Suprapubic skin (tissue), 4 donors: ENCODE measurements at regions not wholly inside any gene's neighbourhood (a gene's known extent, or its start where the extent isn't known, plus 50 kb on each side); places are given as distances from the start of the nearest gene placed in this dataset.

Experiments used
- DNase-seq, 2 donors: peaks; one replicate each; pipeline ENCODE4 v3.0.0-alpha.2; 2019; ENCODE audit warnings: low spot score in 2 of 2
- H3K27ac ChIP-seq: fragments of 200-600 bp; sonication (generic); one replicate; pipeline ENCODE4 v1.5.1; 2019
- H3K27me3 ChIP-seq: fragments of 200-600 bp; sonication (generic); one replicate; pipeline ENCODE4 v1.5.1; 2019
- H3K36me3 ChIP-seq: fragments of 200-600 bp; sonication (generic); one replicate; pipeline ENCODE4 v1.5.1; 2019
- H3K4me1 ChIP-seq: fragments of 200-600 bp; sonication (generic); one replicate; pipeline ENCODE4 v1.5.1; 2019
- H3K4me3 ChIP-seq: fragments of 200-600 bp; sonication (generic); one replicate; pipeline ENCODE4 v1.5.1; 2019; ENCODE audit warnings: mild to moderate bottlenecking
- H3K9me3 ChIP-seq: fragments of 200-600 bp; sonication (generic); one replicate; pipeline ENCODE4 v1.5.1; 2019
- EP300 ChIP-seq: sonication (generic); formaldehyde crosslinking; IDR thresholded peaks from one replicate; pipeline ENCODE4 v1.6.1; 2017; ENCODE audit warnings: antibody characterized with exemption
- POLR2A ChIP-seq, 2 donors: fragments of 450-650 bp; IDR thresholded peaks; one replicate each; pipeline ENCODE4 v1.6.1; 2017; ENCODE audit warnings: antibody characterized with exemption in 2 of 2, mild to moderate bottlenecking in 2 of 2, moderate library complexity in 2 of 2
- POLR2AphosphoS5 ChIP-seq, 3 donors: sonication (generic); formaldehyde crosslinking; IDR thresholded peaks; one replicate each; pipeline ENCODE4 v1.6.1; 2017; ENCODE audit warnings: antibody characterized with exemption in 3 of 3
- WGBS: methylation state at CpG from one replicate; pipeline ENCODE4 v1.1.5; 2018; 5-methylcytosine and 5-hydroxymethylcytosine counted together
- TF ChIP-seq, protein P1 (sequence below), 2 donors: fragments of 200-600 bp in 1 of 2; fragments of 450-650 bp in 1 of 2; sonication (generic) in 1 of 2; IDR thresholded peaks; one replicate each; pipeline ENCODE4 v1.5.1; 2016 to 2019; ENCODE audit warnings: antibody characterized with exemption in 2 of 2, mild to moderate bottlenecking in 1 of 2, moderate library complexity in 1 of 2

GRCh38 chr5:68662804-68663307, 431.0 kb upstream of the SLC30A5 start:
- TF ChIP-seq, protein P1, sequence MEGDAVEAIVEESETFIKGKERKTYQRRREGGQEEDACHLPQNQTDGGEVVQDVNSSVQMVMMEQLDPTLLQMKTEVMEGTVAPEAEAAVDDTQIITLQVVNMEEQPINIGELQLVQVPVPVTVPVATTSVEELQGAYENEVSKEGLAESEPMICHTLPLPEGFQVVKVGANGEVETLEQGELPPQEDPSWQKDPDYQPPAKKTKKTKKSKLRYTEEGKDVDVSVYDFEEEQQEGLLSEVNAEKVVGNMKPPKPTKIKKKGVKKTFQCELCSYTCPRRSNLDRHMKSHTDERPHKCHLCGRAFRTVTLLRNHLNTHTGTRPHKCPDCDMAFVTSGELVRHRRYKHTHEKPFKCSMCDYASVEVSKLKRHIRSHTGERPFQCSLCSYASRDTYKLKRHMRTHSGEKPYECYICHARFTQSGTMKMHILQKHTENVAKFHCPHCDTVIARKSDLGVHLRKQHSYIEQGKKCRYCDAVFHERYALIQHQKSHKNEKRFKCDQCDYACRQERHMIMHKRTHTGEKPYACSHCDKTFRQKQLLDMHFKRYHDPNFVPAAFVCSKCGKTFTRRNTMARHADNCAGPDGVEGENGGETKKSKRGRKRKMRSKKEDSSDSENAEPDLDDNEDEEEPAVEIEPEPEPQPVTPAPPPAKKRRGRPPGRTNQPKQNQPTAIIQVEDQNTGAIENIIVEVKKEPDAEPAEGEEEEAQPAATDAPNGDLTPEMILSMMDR (IDR thresholded peaks at IDR 0.05): no peak
- TF ChIP-seq EP300 (no peak), POLR2A (IDR thresholded peaks at IDR 0.05) (no peak), POLR2AphosphoS5 (IDR thresholded peaks at IDR 0.05) (no peak)
- Histone ChIP-seq H3K27me3 (no peaks in the 10 kb centered on the region), H3K36me3 (no peaks in the 10 kb centered on the region), H3K4me3 (no peak overlapping the region), H3K4me1 (peaks cover 2% of the 10 kb centered on the region), H3K27ac (no peak overlapping the region), H3K9me3 (no peaks in the 10 kb centered on the region)
- no peak for DNase-seq

DNA sequence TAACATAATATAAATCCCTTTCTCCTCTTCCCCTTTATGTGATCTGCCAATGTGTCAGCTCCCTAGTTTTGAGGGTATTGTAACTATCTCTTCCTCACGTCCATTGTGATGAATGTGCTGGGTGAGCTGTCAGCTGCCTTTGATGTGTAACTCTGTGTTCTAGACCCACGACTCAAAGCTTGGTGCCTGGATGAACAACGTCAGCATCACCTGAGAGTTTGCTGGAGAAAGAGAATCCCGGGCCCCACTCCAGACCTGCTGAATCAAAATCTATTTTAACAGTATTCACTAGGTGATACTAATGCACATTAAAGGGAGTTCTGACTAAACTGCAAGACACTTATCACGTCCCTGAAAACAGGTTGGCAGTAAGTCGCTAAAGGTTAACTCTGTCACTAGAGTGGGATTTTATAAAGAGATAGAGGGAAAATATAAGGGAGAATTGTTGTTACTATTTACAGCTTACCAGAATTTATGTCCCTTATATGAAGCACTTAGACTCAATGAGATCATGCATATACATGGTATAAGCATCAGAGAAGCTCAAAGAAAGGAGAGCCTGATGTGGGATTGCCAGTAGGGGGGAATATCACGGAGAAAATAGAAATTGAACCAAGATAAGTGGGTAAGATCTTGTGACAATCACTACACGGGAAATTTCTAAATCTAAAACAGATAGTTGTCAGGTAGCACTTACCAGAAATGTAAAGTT, 423.8 kb upstream of the SLC30A5 start:
- DNase-seq: no peak
- no peaks in the 10 kb centered on the region for H3K27me3 ChIP-seq
- H3K4me1 ChIP-seq: peaks cover 16% of the 10 kb centered on the region
- TF ChIP-seq POLR2AphosphoS5 (IDR thresholded peaks at IDR 0.05): no peak
- no peak for TF ChIP-seq POLR2A (IDR thresholded peaks at IDR 0.05)
- TF ChIP-seq, protein P1 (IDR thresholded peaks at IDR 0.05): no peak
- no peak for TF ChIP-seq EP300
- no peak overlapping the region for H3K27ac ChIP-seq
- no peaks in the 10 kb centered on the region for H3K36me3 ChIP-seq
- no peak overlapping the region for H3K4me3 ChIP-seq
- no peaks in the 10 kb centered on the region for H3K9me3 ChIP-seq
- WGBS: 75% methylated on average over 8 of the region's 8 CpGs

- 40% methylated on average over 8 of the region's 8 CpGs for WGBS
- Histone ChIP-seq H3K4me3 (no peak overlapping the region), H3K36me3 (no peaks in the 10 kb centered on the region), H3K4me1 (peaks cover 16% of the 10 kb centered on the region), H3K9me3 (no peaks in the 10 kb centered on the region), H3K27me3 (no peaks in the 10 kb centered on the region), H3K27ac (no peak overlapping the region)
- DNase-seq: no peak
- TF ChIP-seq, protein P1 (IDR thresholded peaks at IDR 0.05): no peak
- no peak for TF ChIP-seq POLR2A (IDR thresholded peaks at IDR 0.05)
- no peak for TF ChIP-seq EP300
- TF ChIP-seq POLR2AphosphoS5 (IDR thresholded peaks at IDR 0.05): no peak
Observed at GRCh38 chr5:68673106-68673822, 420.6 kb upstream of the SLC30A5 start.

- Histone ChIP-seq H3K36me3 (no peaks in the 10 kb centered on the region), H3K27ac (no peak overlapping the region), H3K4me1 (peaks cover 16% of the 10 kb centered on the region), H3K9me3 (no peaks in the 10 kb centered on the region), H3K4me3 (no peak overlapping the region), H3K27me3 (no peaks in the 10 kb centered on the region)
- TF ChIP-seq, protein P1 (IDR thresholded peaks at IDR 0.05): no peak
- TF ChIP-seq POLR2AphosphoS5 (IDR thresholded peaks at IDR 0.05) (no peak), EP300 (no peak), POLR2A (IDR thresholded peaks at IDR 0.05) (no peak)
- DNase-seq: no peak
- 57% methylated on average over 6 of the region's 6 CpGs for WGBS
Observed at GRCh38 chr5:68673823-68674180, 420.0 kb upstream of the SLC30A5 start.

GRCh38 chr5:68679041-68679440, 414.8 kb upstream of the SLC30A5 start:
- Histone ChIP-seq H3K4me1 (peaks cover 35% of the 10 kb centered on the region), H3K4me3 (no peak overlapping the region), H3K36me3 (no peaks in the 10 kb centered on the region), H3K27ac (no peak overlapping the region), H3K9me3 (no peaks in the 10 kb centered on the region), H3K27me3 (no peaks in the 10 kb centered on the region)
- DNase-seq: no peak
- no peak for TF ChIP-seq POLR2A (IDR thresholded peaks at IDR 0.05)
- TF ChIP-seq, protein P1 (IDR thresholded peaks at IDR 0.05): no peak
- TF ChIP-seq EP300: no peak
- TF ChIP-seq POLR2AphosphoS5 (IDR thresholded peaks at IDR 0.05): no peak
- WGBS: 88% methylated on average over 1 of the region's 1 CpG
